ENCODE measurements at regions not wholly inside any gene's neighbourhood (a gene's known extent, or its start where the extent isn't known, plus 50 kb on each side); places are given as distances from the start of the nearest gene placed in this dataset.

DNA sequence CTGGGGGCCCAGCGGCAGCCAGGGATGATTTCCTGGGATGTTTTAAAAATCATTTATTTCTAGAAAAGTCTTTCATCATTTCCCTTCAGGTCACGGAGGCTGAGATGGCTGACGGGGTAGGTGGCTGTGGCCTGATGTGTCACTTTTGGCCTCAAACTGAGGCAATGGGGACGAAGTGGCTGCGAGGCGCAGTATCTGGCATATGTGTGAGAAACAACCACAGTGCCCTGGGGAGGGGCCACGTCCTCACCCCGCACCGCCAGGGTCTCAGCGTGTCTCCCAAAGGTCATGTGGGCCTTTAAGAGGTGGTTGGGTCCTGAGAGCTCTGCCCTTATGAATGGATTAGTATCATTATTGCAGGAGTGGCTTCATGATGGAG, 120.0 kb downstream of the CEBPB start:
- TF ChIP-seq, protein P1, sequence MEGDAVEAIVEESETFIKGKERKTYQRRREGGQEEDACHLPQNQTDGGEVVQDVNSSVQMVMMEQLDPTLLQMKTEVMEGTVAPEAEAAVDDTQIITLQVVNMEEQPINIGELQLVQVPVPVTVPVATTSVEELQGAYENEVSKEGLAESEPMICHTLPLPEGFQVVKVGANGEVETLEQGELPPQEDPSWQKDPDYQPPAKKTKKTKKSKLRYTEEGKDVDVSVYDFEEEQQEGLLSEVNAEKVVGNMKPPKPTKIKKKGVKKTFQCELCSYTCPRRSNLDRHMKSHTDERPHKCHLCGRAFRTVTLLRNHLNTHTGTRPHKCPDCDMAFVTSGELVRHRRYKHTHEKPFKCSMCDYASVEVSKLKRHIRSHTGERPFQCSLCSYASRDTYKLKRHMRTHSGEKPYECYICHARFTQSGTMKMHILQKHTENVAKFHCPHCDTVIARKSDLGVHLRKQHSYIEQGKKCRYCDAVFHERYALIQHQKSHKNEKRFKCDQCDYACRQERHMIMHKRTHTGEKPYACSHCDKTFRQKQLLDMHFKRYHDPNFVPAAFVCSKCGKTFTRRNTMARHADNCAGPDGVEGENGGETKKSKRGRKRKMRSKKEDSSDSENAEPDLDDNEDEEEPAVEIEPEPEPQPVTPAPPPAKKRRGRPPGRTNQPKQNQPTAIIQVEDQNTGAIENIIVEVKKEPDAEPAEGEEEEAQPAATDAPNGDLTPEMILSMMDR (IDR thresholded peaks at IDR 0.05) = no peak
- TF ChIP-seq POLR2A (IDR thresholded peaks at IDR 0.05) = no peak
- TF ChIP-seq POLR2AphosphoS5 (IDR thresholded peaks at IDR 0.05) = no peak
